Mesothelial cell of epicardium (in vitro differentiated cells): ENCODE measurements at regions not wholly inside any gene's neighbourhood (a gene's known extent, or its start where the extent isn't known, plus 50 kb on each side); places are given as distances from the start of the nearest gene placed in this dataset.

ENCODE experiments used
- DNase-seq, 2 experiments: peaks; one replicate each; pipeline ENCODE4 v3.0.0; 2021; ENCODE audit warnings: low spot score in 2 of 2; ENCODE audit not compliant: unreplicated experiment in 2 of 2
- H3K27ac Mint-ChIP-seq: 2 replicates; pipeline ENCODE4 v1.8.0; 2021; ENCODE audit warnings: mixed read lengths
- H3K27me3 Mint-ChIP-seq: 2 replicates; pipeline ENCODE4 v1.8.0; 2021; ENCODE audit warnings: low read depth, mixed read lengths
- H3K36me3 Mint-ChIP-seq: 2 replicates; pipeline ENCODE4 v1.8.0; 2021; ENCODE audit warnings: mixed read lengths
- H3K4me1 Mint-ChIP-seq: 2 replicates; pipeline ENCODE4 v1.8.0; 2021; ENCODE audit warnings: mixed read lengths
- H3K4me3 Mint-ChIP-seq: 2 replicates; pipeline ENCODE4 v1.8.0; 2021; ENCODE audit warnings: mild to moderate bottlenecking, moderate library complexity, mixed read lengths
- H3K9me3 Mint-ChIP-seq: 2 replicates; pipeline ENCODE4 v1.8.0; 2021; ENCODE audit warnings: mixed read lengths
- CTCF ChIP-seq: fragments of 200-600 bp; sonication (generic); IDR thresholded peaks from one replicate; pipeline ENCODE4 v1.5.0; 2021; ENCODE audit warnings: antibody characterized with exemption; ENCODE audit not compliant: unreplicated experiment

GRCh38 chr15:88323976-88324740 lies 67.6 kb upstream of the NTRK3 start:
- H3K36me3 Mint-ChIP-seq: no peaks in the 10 kb centered on the region
- no peak overlapping the region for H3K27ac Mint-ChIP-seq
- no peak for TF ChIP-seq CTCF
- no peaks in the 10 kb centered on the region for H3K4me1 Mint-ChIP-seq
- DNase-seq: no peak
- H3K27me3 Mint-ChIP-seq: peaks cover 60% of the 10 kb centered on the region
- no peak overlapping the region for H3K4me3 Mint-ChIP-seq
- H3K9me3 Mint-ChIP-seq: peaks cover 5% of the 10 kb centered on the region

DNA sequence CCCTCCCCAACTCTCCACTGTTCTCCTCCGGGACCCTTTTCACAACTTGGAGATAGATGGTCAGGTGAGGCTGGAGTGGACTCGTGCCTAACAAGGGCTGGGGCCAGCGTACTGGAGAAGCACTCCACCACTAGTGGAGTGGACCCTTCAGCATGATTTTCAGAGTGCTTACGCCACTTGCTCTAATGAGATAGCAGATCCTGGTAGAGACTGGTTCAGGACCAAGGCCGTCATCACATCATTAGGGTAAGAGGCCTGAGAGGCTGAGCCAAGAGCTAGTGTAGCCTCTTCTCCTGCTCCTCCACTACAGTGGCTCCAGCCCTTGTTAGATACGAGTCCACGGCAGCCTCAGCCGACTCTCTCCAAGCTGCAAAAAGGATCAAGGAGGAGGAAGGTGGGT lies 66.9 kb upstream of the NTRK3 start:
- Mint-ChIP-seq H3K27ac (no peak overlapping the region), H3K27me3 (peaks cover 60% of the 10 kb centered on the region), H3K36me3 (no peaks in the 10 kb centered on the region), H3K4me3 (no peak overlapping the region), H3K9me3 (peaks cover 5% of the 10 kb centered on the region), H3K4me1 (no peaks in the 10 kb centered on the region)
- no peak for DNase-seq
- no peak for TF ChIP-seq CTCF

GRCh38 chr15:88322461-88322860 lies 65.9 kb upstream of the NTRK3 start:
- peaks cover 59% of the 10 kb centered on the region for H3K27me3 Mint-ChIP-seq
- no peak overlapping the region for H3K27ac Mint-ChIP-seq
- peaks cover 5% of the 10 kb centered on the region for H3K9me3 Mint-ChIP-seq
- DNase-seq: no peak
- H3K4me1 Mint-ChIP-seq: no peaks in the 10 kb centered on the region
- no peaks in the 10 kb centered on the region for H3K36me3 Mint-ChIP-seq
- no peak for TF ChIP-seq CTCF
- H3K4me3 Mint-ChIP-seq: no peak overlapping the region

DNA sequence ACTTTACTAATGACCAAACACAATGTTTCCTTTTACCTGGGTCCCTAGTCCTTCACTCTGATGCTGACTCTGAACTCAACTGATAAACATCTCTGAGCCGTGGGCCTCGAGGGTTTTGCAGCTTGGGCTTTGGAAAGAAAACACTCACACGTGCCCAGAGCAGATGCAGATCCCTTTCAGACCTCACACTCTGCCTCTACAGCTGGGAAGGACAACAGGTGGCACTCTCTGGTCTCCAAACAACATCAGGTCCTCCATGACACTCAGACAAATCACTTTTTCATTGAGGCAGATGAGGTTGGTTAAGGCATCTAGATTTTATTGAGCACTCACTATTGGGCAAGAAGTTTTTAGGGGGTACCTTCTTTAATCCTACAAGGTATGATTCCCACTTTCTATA lies 64.7 kb upstream of the NTRK3 start:
- Mint-ChIP-seq H3K36me3 (no peaks in the 10 kb centered on the region), H3K27ac (no peak overlapping the region), H3K4me1 (no peaks in the 10 kb centered on the region), H3K9me3 (peaks cover 5% of the 10 kb centered on the region), H3K4me3 (no peak overlapping the region), H3K27me3 (peaks cover 60% of the 10 kb centered on the region)
- no peak for DNase-seq
- no peak for TF ChIP-seq CTCF

- H3K9me3 Mint-ChIP-seq: peaks cover 18% of the 10 kb centered on the region
- no peak overlapping the region for H3K27ac Mint-ChIP-seq
- DNase-seq: no peak
- H3K27me3 Mint-ChIP-seq: peaks cover 78% of the 10 kb centered on the region
- H3K36me3 Mint-ChIP-seq: no peaks in the 10 kb centered on the region
- H3K4me1 Mint-ChIP-seq: no peaks in the 10 kb centered on the region
- H3K4me3 Mint-ChIP-seq: no peak overlapping the region
- no peak for TF ChIP-seq CTCF
These were observed 60.0 kb upstream of the NTRK3 start for GRCh38 chr15:88316586-88316985.
